ENCODE measurements at regions not wholly inside any gene's neighbourhood (a gene's known extent, or its start where the extent isn't known, plus 50 kb on each side); places are given as distances from the start of the nearest gene placed in this dataset.
A peak's percentile ranks its signal among the peaks of the same experiment; 100 is the strongest.

- no peak for TF ChIP-seq ZHX2 (IDR thresholded peaks at IDR 0.05; ENCODE audit: low read depth)
- no peak for TF ChIP-seq ZHX2 (CRISPR knock-in tag; IDR thresholded peaks at IDR 0.05; ENCODE audit: borderline replicate concordance)
- no peak for TF ChIP-seq ZKSCAN8 (CRISPR knock-in tag; IDR thresholded peaks at IDR 0.05; ENCODE audit: borderline replicate concordance)
- TF ChIP-seq CREM (IDR thresholded peaks at IDR 0.05) = peak; percentile 20; the same call in 1 of the 2 replicates
- no peak for TF ChIP-seq CREM (CRISPR knock-in tag; IDR thresholded peaks at IDR 0.05)
- TF ChIP-seq ZNF703 (CRISPR knock-in tag; IDR thresholded peaks at IDR 0.05; ENCODE audit: borderline replicate concordance) = no peak
- 0 out of 2 replicates have a peak, but pooled peaks have one; percentile 19 for TF ChIP-seq HNF4A (CRISPR knock-in tag; IDR thresholded peaks at IDR 0.05)
- TF ChIP-seq ATF5 (CRISPR knock-in tag; IDR thresholded peaks at IDR 0.05; ENCODE audit: low read depth) = no peak
- no peak for TF ChIP-seq ZNF512 (CRISPR knock-in tag; IDR thresholded peaks at IDR 0.05)
- peak; percentile 46; the same call in 1 of the 2 replicates for TF ChIP-seq SOX5 (CRISPR knock-in tag; IDR thresholded peaks at IDR 0.05; ENCODE audit: borderline replicate concordance)
- peak; percentile 45; the same call in 1 of the 2 replicates for TF ChIP-seq TCF7L2 (IDR thresholded peaks at IDR 0.05; ENCODE audit: low read depth, low read length)
- TF ChIP-seq ZNF577 (CRISPR knock-in tag; IDR thresholded peaks at IDR 0.05; ENCODE audit: borderline replicate concordance, low read depth) = no peak
- TF ChIP-seq ZNF678 (CRISPR knock-in tag; IDR thresholded peaks at IDR 0.05) = no peak
- TF ChIP-seq IRX3 (CRISPR knock-in tag; IDR thresholded peaks at IDR 0.05; ENCODE audit: borderline replicate concordance, low read depth) = no peak
- TF ChIP-seq FOXA1 (IDR thresholded peaks at IDR 0.05) = no peak
- peak; percentile 43; the same call in 1 of the 2 replicates for TF ChIP-seq FOXA1 (CRISPR knock-in tag; IDR thresholded peaks at IDR 0.05)
- TF ChIP-seq BCL3 (CRISPR knock-in tag; IDR thresholded peaks at IDR 0.05) = no peak
- TF ChIP-seq SOX6 (IDR thresholded peaks at IDR 0.05) = no peak
- TF ChIP-seq SOX6 (CRISPR knock-in tag; IDR thresholded peaks at IDR 0.05) = peak; percentile 19; the same call in 1 of the 2 replicates
- no peak for TF ChIP-seq EZH2 (conservative IDR thresholded peaks at IDR 0.05; ENCODE audit: low read depth, low read length)
- TF ChIP-seq ZNF34 (CRISPR knock-in tag; IDR thresholded peaks at IDR 0.05; ENCODE audit: borderline replicate concordance) = no peak
- TF ChIP-seq JUN (CRISPR knock-in tag; IDR thresholded peaks at IDR 0.05) = no peak
Observed at GRCh38 chr1:95370691-95371562, 136.9 kb downstream of the RWDD3 start (continued).
